OCI-LY1 (cell line): ENCODE measurements at regions not wholly inside any gene's neighbourhood (a gene's known extent, or its start where the extent isn't known, plus 50 kb on each side); places are given as distances from the start of the nearest gene placed in this dataset.

Experiments
- H2AFZ ChIP-seq: fragments of 200-600 bp; sonication (generic), shearing (Covaris generic); 2 replicates; pipeline ENCODE4 v1.6.0; 2014; ENCODE audit warnings: antibody characterized with exemption, mild to moderate bottlenecking, low read length
- H3F3A ChIP-seq: fragments of 200-600 bp; sonication (generic), shearing (Covaris generic); 2 replicates; pipeline ENCODE4 v1.6.0; 2014; ENCODE audit warnings: mild to moderate bottlenecking, antibody characterized with exemption, low read length, moderate library complexity; ENCODE audit not compliant: insufficient read depth
- H3K27ac ChIP-seq: fragments of 200-600 bp; sonication (generic); 2 replicates; pipeline ENCODE4 v1.5.1; 2014; ENCODE audit warnings: low read length, mixed run types, mild to moderate bottlenecking, low read depth; ENCODE audit not compliant: poor library complexity, severe bottlenecking
- H3K27me3 ChIP-seq: fragments of 200-600 bp; sonication (generic); 2 replicates; pipeline ENCODE4 v1.6.0; 2014; ENCODE audit warnings: antibody characterized with exemption, mild to moderate bottlenecking, low read length, moderate library complexity; ENCODE audit not compliant: insufficient read depth
- H3K36me3 ChIP-seq: fragments of 200-600 bp; sonication (generic); 2 replicates; pipeline ENCODE4 v1.6.1; 2014; ENCODE audit warnings: mild to moderate bottlenecking, antibody characterized with exemption, low read length, moderate library complexity, mixed read lengths; ENCODE audit not compliant: insufficient read depth
- H3K4me1 ChIP-seq: fragments of 200-600 bp; sonication (generic); 2 replicates; pipeline ENCODE4 v1.5.1; 2014; ENCODE audit warnings: mild to moderate bottlenecking, low read length, moderate library complexity; ENCODE audit not compliant: insufficient read depth, severe bottlenecking
- H3K4me2 ChIP-seq: fragments of 200-600 bp; sonication (generic), shearing (Covaris generic); 2 replicates; pipeline ENCODE4 v1.6.1; 2014; ENCODE audit warnings: low read length
- H3K4me3 ChIP-seq: fragments of 200-600 bp; sonication (generic); 2 replicates; pipeline ENCODE4 v1.5.1; 2014; ENCODE audit warnings: low read length, low read depth, mild to moderate bottlenecking, mixed read lengths; ENCODE audit not compliant: poor library complexity, severe bottlenecking
- H3K79me2 ChIP-seq: fragments of 200-600 bp; shearing (Covaris generic); 2 replicates; pipeline ENCODE4 v1.6.1; 2016; ENCODE audit warnings: mixed run types, low read length, mixed read lengths; ENCODE audit not compliant: insufficient read depth
- H3K9ac ChIP-seq: fragments of 200-600 bp; sonication (generic), shearing (Covaris generic); 2 replicates; pipeline ENCODE4 v1.6.1; 2014; ENCODE audit warnings: mild to moderate bottlenecking, low read length, mixed read lengths
- H3K9me2 ChIP-seq: fragments of 200-600 bp; sonication (generic), shearing (Covaris generic); 2 replicates; pipeline ENCODE4 v1.6.1; 2014; ENCODE audit warnings: low read depth, mild to moderate bottlenecking, low read length, mixed read lengths
- H3K9me3 ChIP-seq: fragments of 200-600 bp; shearing (Covaris generic); 2 replicates; pipeline ENCODE4 v1.6.1; 2014; ENCODE audit warnings: low read length, mixed read lengths
- H4K20me1 ChIP-seq: fragments of 200-600 bp; sonication (generic), shearing (Covaris generic); 2 replicates; pipeline ENCODE4 v1.6.0; 2016; ENCODE audit warnings: mild to moderate bottlenecking, low read length; ENCODE audit not compliant: insufficient read depth
- EZH2 ChIP-seq: fragments of 200-600 bp; sonication (generic), shearing (Covaris generic); IDR thresholded peaks from 2 replicates; pipeline ENCODE4 v1.8.0; 2017; ENCODE audit warnings: borderline replicate concordance, mixed run types, mild to moderate bottlenecking, antibody characterized with exemption, low read length, moderate library complexity, mixed read lengths
- TF ChIP-seq, protein P1 (sequence below): fragments of 200-600 bp; sonication (generic), shearing (Covaris generic); IDR thresholded peaks from 2 replicates; pipeline ENCODE4 v1.5.1; 2017; ENCODE audit warnings: mild to moderate bottlenecking, antibody characterized with exemption, low read length, moderate library complexity, mixed read lengths

- H3K4me3 ChIP-seq: no peak overlapping the region
- no peaks in the 10 kb centered on the region for H3K4me1 ChIP-seq
- H2AFZ ChIP-seq: no peak overlapping the region
- H3K36me3 ChIP-seq: no peaks in the 10 kb centered on the region
- no peak overlapping the region for H3K9ac ChIP-seq
- no peaks in the 10 kb centered on the region for H3K27me3 ChIP-seq
- no peaks in the 10 kb centered on the region for H3K9me3 ChIP-seq
- TF ChIP-seq, protein P1, sequence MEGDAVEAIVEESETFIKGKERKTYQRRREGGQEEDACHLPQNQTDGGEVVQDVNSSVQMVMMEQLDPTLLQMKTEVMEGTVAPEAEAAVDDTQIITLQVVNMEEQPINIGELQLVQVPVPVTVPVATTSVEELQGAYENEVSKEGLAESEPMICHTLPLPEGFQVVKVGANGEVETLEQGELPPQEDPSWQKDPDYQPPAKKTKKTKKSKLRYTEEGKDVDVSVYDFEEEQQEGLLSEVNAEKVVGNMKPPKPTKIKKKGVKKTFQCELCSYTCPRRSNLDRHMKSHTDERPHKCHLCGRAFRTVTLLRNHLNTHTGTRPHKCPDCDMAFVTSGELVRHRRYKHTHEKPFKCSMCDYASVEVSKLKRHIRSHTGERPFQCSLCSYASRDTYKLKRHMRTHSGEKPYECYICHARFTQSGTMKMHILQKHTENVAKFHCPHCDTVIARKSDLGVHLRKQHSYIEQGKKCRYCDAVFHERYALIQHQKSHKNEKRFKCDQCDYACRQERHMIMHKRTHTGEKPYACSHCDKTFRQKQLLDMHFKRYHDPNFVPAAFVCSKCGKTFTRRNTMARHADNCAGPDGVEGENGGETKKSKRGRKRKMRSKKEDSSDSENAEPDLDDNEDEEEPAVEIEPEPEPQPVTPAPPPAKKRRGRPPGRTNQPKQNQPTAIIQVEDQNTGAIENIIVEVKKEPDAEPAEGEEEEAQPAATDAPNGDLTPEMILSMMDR: no peak
- no peak for TF ChIP-seq EZH2
- no peaks in the 10 kb centered on the region for H3K79me2 ChIP-seq
- no peaks in the 10 kb centered on the region for H3F3A ChIP-seq
- H4K20me1 ChIP-seq: no peaks in the 10 kb centered on the region
- H3K9me2 ChIP-seq: no peaks in the 10 kb centered on the region
- H3K4me2 ChIP-seq: no peak overlapping the region
- H3K27ac ChIP-seq: no peak overlapping the region
Observed at GRCh38 chr3:20462723-20463122, 276.7 kb upstream of the SGO1 start.

DNA sequence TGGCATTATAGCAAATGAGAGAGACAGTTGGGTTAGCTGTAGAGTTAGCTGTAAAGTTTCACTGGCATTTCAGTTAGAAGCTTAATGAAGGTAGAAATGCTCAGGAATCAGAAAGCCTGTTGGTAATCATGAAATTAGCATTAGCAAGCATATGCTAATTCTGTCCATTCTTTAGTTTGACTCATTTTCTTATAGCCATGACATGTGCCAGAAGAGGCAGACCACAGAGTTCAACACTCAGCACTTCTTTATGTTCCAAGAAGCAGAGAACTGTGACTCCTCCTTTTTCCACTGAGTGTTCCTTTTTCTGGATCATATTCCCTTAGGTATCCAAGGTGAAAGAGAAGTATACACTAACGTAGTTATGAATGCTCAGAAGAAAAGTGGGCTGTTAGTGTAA, 276.2 kb upstream of the SGO1 start:
- Histone ChIP-seq H3K4me1 (no peaks in the 10 kb centered on the region), H3K9ac (no peak overlapping the region), H3K9me2 (no peaks in the 10 kb centered on the region), H4K20me1 (no peaks in the 10 kb centered on the region), H3K27ac (no peak overlapping the region), H3K4me3 (no peak overlapping the region), H2AFZ (no peak overlapping the region), H3F3A (no peaks in the 10 kb centered on the region), H3K9me3 (no peaks in the 10 kb centered on the region), H3K36me3 (no peaks in the 10 kb centered on the region), H3K27me3 (no peaks in the 10 kb centered on the region), H3K4me2 (no peak overlapping the region), H3K79me2 (no peaks in the 10 kb centered on the region)
- no peak for TF ChIP-seq EZH2
- TF ChIP-seq, protein P1: no peak

GRCh38 chr3:20458994-20459716, 273.1 kb upstream of the SGO1 start:
- H3F3A ChIP-seq: no peaks in the 10 kb centered on the region
- no peak for TF ChIP-seq EZH2
- TF ChIP-seq, protein P1: no peak
- no peak overlapping the region for H3K4me2 ChIP-seq
- no peaks in the 10 kb centered on the region for H3K36me3 ChIP-seq
- no peaks in the 10 kb centered on the region for H3K9me3 ChIP-seq
- H3K79me2 ChIP-seq: no peaks in the 10 kb centered on the region
- H4K20me1 ChIP-seq: no peaks in the 10 kb centered on the region
- H3K4me3 ChIP-seq: no peak overlapping the region
- H3K9me2 ChIP-seq: no peaks in the 10 kb centered on the region
- H3K27me3 ChIP-seq: no peaks in the 10 kb centered on the region
- no peaks in the 10 kb centered on the region for H3K4me1 ChIP-seq
- H3K27ac ChIP-seq: no peak overlapping the region
- no peak overlapping the region for H2AFZ ChIP-seq
- no peak overlapping the region for H3K9ac ChIP-seq
